ENCODE measurements at regions not wholly inside any gene's neighbourhood (a gene's known extent, or its start where the extent isn't known, plus 50 kb on each side); places are given as distances from the start of the nearest gene placed in this dataset.
"Not testable (repeated sequence)": the region's sequence is repeated elsewhere in the genome, so short reads cannot be mapped to it uniquely, and the experiment has no call there.

- no peak for DNase-seq
Measured at GRCh38 chr14:71332476-71332875, 425.2 kb downstream of the PCNX1 start.

- no peak for DNase-seq
Measured at GRCh38 chr14:71333705-71334104, 426.4 kb downstream of the PCNX1 start.

GRCh38 chr14:71336489-71337192, 429.4 kb downstream of the PCNX1 start:
- no peak for DNase-seq

DNA sequence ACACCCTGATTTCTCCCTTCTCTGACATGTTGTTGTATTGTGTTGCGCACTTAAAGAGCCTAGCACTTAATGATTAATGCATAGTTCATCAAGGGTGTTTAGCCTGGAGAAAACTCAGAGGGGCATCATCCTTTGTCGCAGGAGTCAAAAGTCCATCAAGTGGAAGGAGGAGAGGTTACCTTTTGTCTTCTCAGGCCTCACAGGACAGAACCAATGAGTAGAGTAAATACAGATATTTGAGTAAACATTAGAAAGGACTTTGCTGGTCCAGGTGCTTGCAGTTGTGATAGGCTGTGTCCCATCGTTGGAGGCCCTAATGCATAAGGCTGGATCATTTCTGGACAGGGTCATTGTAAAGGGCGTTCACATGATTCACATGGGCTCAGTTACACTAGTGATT, 430.9 kb downstream of the PCNX1 start:
- DNase-seq: no peak

DNA sequence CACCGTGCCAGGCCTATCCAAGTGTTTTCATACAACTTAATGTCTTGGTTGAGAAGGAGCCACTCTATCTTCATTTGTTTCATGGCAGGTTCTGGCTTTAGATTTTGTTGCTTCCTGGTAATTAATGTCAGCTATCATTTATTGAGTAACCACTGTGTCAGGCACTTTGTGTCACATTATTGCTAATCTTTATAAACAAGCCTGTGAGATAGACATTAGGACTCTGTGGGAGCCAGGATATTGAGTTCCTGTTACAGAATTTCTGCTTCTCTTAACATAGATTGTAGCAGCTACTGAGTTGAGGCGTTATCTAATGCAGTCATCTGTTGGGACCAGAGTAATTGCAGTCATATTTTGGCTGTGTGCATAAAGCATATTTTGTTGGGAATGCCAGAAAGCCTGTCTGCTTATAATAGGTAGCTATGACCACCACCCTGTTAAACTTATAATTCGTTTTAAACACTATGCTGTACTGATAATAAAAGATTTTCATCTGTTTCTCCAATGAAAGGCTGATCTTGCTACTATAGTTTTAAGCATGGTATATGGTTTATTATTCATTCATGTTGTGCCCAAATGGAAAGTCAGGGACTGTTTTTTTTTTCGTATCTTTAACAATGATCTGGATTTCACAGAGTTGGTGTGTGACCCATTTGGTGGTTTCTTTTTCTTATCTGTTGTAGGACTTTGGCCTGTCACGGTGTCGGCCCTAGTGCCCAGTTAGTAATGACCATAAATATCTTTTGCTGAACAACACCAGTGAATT, 432.6 kb downstream of the PCNX1 start:
- DNase-seq: no peak

DNA sequence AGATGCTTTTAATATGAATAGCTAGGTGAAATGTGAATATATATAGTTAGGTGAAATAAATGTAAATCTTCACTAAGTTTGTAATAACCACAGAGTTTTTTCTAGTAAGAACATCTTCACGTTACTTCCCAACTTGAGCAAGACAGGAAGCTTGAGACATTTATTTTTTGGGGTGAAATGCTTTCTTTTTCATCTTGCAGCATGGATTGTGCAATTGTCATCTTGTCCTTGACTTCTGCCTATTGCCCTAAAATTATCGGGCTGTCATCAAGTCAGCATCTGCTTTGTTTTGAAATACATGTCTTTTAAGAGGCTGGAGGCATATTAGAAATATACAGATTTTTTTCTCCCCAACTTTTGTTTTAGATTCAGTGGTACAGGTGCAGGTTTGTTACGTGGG, 433.9 kb downstream of the PCNX1 start:
- peak; percentile 34 to 53 for DNase-seq

- no peak for DNase-seq
Measured at GRCh38 chr14:71343724-71344123, 436.5 kb downstream of the PCNX1 start.

- DNase-seq: no peak
Measured at GRCh38 chr14:71344506-71344905, 437.2 kb downstream of the PCNX1 start.

DNA sequence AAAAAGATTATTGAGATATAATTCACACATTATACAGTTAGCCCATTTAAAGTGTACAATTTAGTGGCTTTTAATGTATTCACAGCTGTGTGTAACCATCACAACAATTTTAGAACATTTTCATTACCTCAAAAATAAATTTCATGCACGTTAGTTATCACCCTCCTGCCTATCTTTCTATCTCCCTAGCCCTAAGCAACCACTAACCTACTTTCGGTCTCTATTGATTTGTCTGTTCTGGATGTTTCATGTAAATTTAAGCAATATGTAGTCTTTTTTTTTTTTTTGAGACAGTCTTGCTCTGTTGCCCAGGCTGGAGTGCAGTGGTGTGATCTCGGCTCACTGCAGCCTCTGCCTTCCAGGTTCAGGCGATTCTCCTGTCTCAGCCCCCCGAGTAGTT, 439.4 kb downstream of the PCNX1 start:
- no peak for DNase-seq

DNA sequence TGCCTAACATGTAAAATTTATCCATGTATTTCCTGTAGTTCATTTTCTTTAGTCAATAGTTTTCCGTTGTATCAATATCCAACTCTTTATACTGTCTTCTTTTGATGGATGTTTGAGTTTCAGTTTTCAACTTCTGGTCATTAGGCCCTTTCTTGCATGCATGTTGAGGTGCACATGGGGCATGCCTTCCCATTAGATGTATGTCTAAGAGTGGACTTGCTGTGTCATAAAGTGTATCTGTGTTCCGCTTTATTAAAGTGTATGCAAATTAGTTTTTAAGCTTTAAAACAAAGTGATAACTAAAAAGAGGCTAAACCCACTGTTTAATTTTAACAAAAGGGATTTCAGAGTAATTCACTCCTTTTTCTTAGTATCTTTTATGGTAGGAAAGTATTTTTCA, 441.1 kb downstream of the PCNX1 start:
- DNase-seq: no peak

DNA sequence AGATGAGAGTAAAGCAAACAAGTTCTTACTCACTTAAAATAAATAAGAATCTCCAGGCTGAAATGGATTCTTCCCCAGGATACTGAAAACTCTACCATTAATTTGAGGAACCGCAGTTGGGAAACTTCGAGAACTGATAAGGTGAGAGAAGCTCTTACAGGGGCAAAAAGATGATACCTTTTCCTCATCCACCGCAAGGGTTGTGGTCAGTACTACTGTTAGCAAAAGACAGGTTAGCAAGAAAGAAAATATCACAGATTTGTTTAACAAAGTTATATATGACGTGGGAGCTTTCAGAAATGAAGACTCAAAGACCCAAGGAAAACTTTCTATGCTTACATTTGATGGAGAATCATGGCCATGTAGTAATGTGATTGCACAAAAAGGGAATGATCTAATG, 441.6 kb downstream of the PCNX1 start:
- no peak for DNase-seq

DNA sequence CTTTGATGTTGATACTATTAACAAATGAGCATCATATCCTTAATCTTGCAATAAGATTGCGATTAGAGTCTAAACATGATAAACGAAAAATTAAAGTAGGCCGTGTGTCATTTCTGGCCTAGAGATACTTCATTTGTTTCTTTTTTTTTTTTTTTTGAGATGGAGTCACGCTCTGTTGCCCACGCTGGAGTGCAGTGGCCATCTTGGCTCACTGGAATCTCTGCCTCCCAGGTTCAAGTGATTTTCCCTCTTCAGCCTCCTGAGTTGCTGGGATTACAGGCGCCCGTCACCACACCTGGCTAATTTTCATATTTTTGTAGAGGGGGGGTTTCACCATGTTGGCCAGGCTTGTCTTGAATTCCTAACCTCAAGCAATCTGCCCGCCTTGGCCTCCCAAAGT, 446.9 kb downstream of the PCNX1 start:
- no peak for DNase-seq

DNA sequence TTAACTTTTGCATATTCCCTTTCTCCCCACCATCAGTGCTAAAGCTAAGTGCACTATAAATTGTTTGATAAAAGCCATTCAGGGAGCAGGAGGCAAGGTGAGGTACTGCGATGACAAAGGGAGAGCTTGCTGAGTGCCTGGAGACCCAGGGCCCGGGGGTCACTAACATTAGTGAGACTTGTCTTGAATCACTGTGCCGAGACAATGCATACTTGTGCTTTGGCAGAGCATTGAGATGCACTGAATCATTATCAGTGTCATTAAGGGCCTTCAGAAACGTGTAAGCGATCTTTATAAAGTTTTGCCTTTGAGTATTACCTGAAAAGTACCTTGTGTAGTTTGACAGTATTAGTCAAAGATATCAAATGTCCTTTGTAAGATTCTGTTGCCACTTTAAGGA, 447.5 kb downstream of the PCNX1 start:
- no peak for DNase-seq

- DNase-seq: no peak
Measured at GRCh38 chr14:71355324-71356201, 448.3 kb downstream of the PCNX1 start.

DNA sequence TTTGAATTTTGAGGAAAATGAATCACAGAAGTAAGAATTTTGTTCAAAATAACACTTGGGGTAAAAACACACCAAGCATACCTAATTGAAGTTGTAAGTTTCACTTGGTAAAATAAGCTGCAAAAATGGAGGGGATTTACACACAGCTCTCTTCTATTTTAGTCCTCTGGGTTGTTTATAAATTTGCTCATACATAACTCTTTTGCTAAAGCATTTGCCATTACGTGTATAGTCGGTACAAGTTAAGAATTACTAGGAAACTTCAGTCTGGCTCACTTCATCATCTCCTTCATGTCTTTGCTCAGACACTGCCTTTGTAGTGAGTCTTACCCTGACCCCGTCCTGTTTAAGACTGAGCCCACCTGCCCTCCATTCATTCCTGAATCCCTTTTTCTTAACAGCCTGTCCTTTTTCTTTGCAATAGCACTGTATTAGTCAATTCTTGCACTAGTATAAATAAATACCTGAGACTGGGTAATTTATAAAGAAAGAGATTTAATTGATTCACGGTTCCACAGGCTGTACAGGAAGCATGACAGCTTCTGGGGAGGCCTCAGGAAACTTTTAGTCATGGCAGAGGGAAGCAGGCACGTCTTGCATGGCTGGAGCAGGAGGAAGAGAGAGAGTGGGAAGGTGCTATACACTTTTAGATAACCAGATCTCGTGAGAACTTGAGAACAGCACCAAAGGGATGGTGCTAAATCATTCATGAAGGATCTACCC, 451.1 kb downstream of the PCNX1 start:
- DNase-seq: no peak

GRCh38 chr14:71358932-71359421, 451.7 kb downstream of the PCNX1 start:
- DNase-seq: not testable (repeated sequence)

DNA sequence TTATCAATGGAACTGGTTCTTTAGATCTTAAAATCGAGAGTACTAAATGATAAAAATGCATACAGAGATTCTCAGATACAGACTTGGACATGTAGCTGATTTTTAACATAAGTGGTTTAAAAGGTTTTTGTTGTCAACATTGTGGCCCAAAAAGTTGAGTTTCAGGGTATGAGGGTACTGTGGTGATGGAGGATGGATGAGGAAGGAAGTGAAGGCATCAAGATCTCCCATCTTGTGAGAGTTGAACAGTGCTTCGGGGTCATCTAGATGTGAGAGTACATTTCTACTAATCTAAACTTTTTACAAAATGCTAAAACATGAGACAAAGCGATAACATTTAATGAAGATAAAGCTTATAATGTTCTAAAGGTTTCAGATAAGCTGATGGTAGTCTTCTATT, 452.6 kb downstream of the PCNX1 start:
- DNase-seq: no peak

GRCh38 chr14:71361336-71361735, 454.1 kb downstream of the PCNX1 start:
- no peak for DNase-seq

- DNase-seq: no peak
Measured at GRCh38 chr14:71361874-71362273, 454.6 kb downstream of the PCNX1 start.

DNA sequence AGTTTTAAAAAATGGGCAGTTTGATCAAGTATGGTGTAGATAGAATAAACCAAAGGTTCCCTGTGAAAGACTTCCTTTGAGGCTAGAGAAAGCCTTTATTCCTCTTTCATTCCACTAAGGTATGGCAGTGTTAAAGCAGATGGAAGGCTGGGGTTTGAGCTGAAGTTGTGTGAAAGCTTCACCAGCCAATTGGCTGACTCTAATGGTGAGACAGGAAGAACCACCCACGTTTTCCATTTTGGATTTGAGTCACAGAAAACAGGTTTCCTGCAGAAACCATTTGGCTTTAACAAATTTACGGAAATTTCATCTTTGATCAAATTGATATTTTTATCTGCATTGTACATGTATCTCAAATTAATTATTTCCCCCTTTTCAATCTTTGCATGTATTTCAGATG, 455.0 kb downstream of the PCNX1 start:
- DNase-seq: no peak

- DNase-seq: no peak
Measured at GRCh38 chr14:71362920-71363584, 455.8 kb downstream of the PCNX1 start.
